ENCODE measurements at regions not wholly inside any gene's neighbourhood (a gene's known extent, or its start where the extent isn't known, plus 50 kb on each side); places are given as distances from the start of the nearest gene placed in this dataset.

GRCh38 chr12:77645966-77646598, 184.6 kb upstream of the NAV3 start:
- no peak overlapping the region for H3K4me3 Mint-ChIP-seq
- no peaks in the 10 kb centered on the region for H3K27me3 Mint-ChIP-seq
- peaks cover 11% of the 10 kb centered on the region for H3K9me3 Mint-ChIP-seq
- DNase-seq (ENCODE audit: low spot score in 2 of 2) (no peak), ATAC-seq (replicated peaks; ENCODE audit: extremely low read depth, poor library complexity, severe bottlenecking) (no peak)
- H3K36me3 Mint-ChIP-seq (ENCODE audit: insufficient read depth): no peaks in the 10 kb centered on the region
- H3K4me1 Mint-ChIP-seq: no peaks in the 10 kb centered on the region
- H3K27ac Mint-ChIP-seq (ENCODE audit: low read depth): no peak overlapping the region

- Mint-ChIP-seq H3K27ac (ENCODE audit: low read depth) (no peak overlapping the region), H3K27me3 (no peaks in the 10 kb centered on the region), H3K4me3 (no peak overlapping the region), H3K36me3 (ENCODE audit: insufficient read depth) (no peaks in the 10 kb centered on the region), H3K9me3 (peaks cover 9% of the 10 kb centered on the region), H3K4me1 (no peaks in the 10 kb centered on the region)
- DNase-seq (ENCODE audit: low spot score in 2 of 2) (no peak), ATAC-seq (replicated peaks; ENCODE audit: extremely low read depth, poor library complexity, severe bottlenecking) (no peak)
Measured at GRCh38 chr12:77644915-77645605, 185.6 kb upstream of the NAV3 start.

- H3K4me1 Mint-ChIP-seq: no peaks in the 10 kb centered on the region
- ATAC-seq (replicated peaks; ENCODE audit: extremely low read depth, poor library complexity, severe bottlenecking) (no peak), DNase-seq (ENCODE audit: low spot score in 2 of 2) (no peak)
- H3K9me3 Mint-ChIP-seq: peaks cover 10% of the 10 kb centered on the region
- no peak overlapping the region for H3K27ac Mint-ChIP-seq (ENCODE audit: low read depth)
- H3K27me3 Mint-ChIP-seq: no peaks in the 10 kb centered on the region
- H3K36me3 Mint-ChIP-seq (ENCODE audit: insufficient read depth): no peaks in the 10 kb centered on the region
- no peak overlapping the region for H3K4me3 Mint-ChIP-seq
Measured at GRCh38 chr12:77642246-77642645, 188.4 kb upstream of the NAV3 start.

- no peaks in the 10 kb centered on the region for H3K36me3 Mint-ChIP-seq (ENCODE audit: insufficient read depth)
- H3K9me3 Mint-ChIP-seq: peaks cover 10% of the 10 kb centered on the region
- H3K27me3 Mint-ChIP-seq: no peaks in the 10 kb centered on the region
- ATAC-seq (replicated peaks; ENCODE audit: extremely low read depth, poor library complexity, severe bottlenecking) (no peak), DNase-seq (ENCODE audit: low spot score in 2 of 2) (no peak)
- no peak overlapping the region for H3K27ac Mint-ChIP-seq (ENCODE audit: low read depth)
- no peak overlapping the region for H3K4me3 Mint-ChIP-seq
- no peaks in the 10 kb centered on the region for H3K4me1 Mint-ChIP-seq
Measured at GRCh38 chr12:77640356-77640755, 190.3 kb upstream of the NAV3 start.

GRCh38 chr12:77630790-77631445, 199.8 kb upstream of the NAV3 start:
- peaks cover 13% of the 10 kb centered on the region for H3K9me3 Mint-ChIP-seq
- no peak overlapping the region for H3K27ac Mint-ChIP-seq (ENCODE audit: low read depth)
- H3K36me3 Mint-ChIP-seq (ENCODE audit: insufficient read depth): no peaks in the 10 kb centered on the region
- no peaks in the 10 kb centered on the region for H3K27me3 Mint-ChIP-seq
- no peak for ATAC-seq (replicated peaks; ENCODE audit: extremely low read depth, poor library complexity, severe bottlenecking)
- H3K4me1 Mint-ChIP-seq: no peaks in the 10 kb centered on the region
- DNase-seq (ENCODE audit: low spot score in 2 of 2): no peak
- H3K4me3 Mint-ChIP-seq: no peak overlapping the region

- DNase-seq (ENCODE audit: low spot score in 2 of 2) (no peak), ATAC-seq (replicated peaks; ENCODE audit: extremely low read depth, poor library complexity, severe bottlenecking) (no peak)
- Mint-ChIP-seq H3K27me3 (no peaks in the 10 kb centered on the region), H3K4me1 (no peaks in the 10 kb centered on the region), H3K4me3 (no peak overlapping the region), H3K9me3 (peaks cover 19% of the 10 kb centered on the region), H3K27ac (ENCODE audit: low read depth) (no peak overlapping the region), H3K36me3 (ENCODE audit: insufficient read depth) (no peaks in the 10 kb centered on the region)
Measured at GRCh38 chr12:77630344-77630743, 200.3 kb upstream of the NAV3 start.

- Mint-ChIP-seq H3K27me3 (no peaks in the 10 kb centered on the region), H3K4me3 (no peak overlapping the region), H3K9me3 (peaks cover 24% of the 10 kb centered on the region), H3K4me1 (no peaks in the 10 kb centered on the region), H3K27ac (ENCODE audit: low read depth) (no peak overlapping the region), H3K36me3 (ENCODE audit: insufficient read depth) (no peaks in the 10 kb centered on the region)
- DNase-seq (ENCODE audit: low spot score in 2 of 2) (no peak), ATAC-seq (replicated peaks; ENCODE audit: extremely low read depth, poor library complexity, severe bottlenecking) (no peak)
Measured at GRCh38 chr12:77629141-77629540, 201.6 kb upstream of the NAV3 start.

GRCh38 chr12:77625441-77625840, 205.3 kb upstream of the NAV3 start:
- no peaks in the 10 kb centered on the region for H3K27me3 Mint-ChIP-seq
- H3K4me1 Mint-ChIP-seq: no peaks in the 10 kb centered on the region
- no peaks in the 10 kb centered on the region for H3K36me3 Mint-ChIP-seq (ENCODE audit: insufficient read depth)
- H3K9me3 Mint-ChIP-seq: peaks cover 30% of the 10 kb centered on the region
- H3K27ac Mint-ChIP-seq (ENCODE audit: low read depth): no peak overlapping the region
- DNase-seq (ENCODE audit: low spot score in 2 of 2) (no peak), ATAC-seq (replicated peaks; ENCODE audit: extremely low read depth, poor library complexity, severe bottlenecking) (no peak)
- no peak overlapping the region for H3K4me3 Mint-ChIP-seq

GRCh38 chr12:77619425-77619824, 211.3 kb upstream of the NAV3 start:
- H3K4me3 Mint-ChIP-seq: no peak overlapping the region
- no peak overlapping the region for H3K27ac Mint-ChIP-seq (ENCODE audit: low read depth)
- no peak for DNase-seq (ENCODE audit: low spot score in 2 of 2)
- H3K9me3 Mint-ChIP-seq: peaks cover 15% of the 10 kb centered on the region
- peaks cover 2% of the 10 kb centered on the region for H3K36me3 Mint-ChIP-seq (ENCODE audit: insufficient read depth)
- ATAC-seq (replicated peaks; ENCODE audit: extremely low read depth, poor library complexity, severe bottlenecking): no peak
- no peaks in the 10 kb centered on the region for H3K4me1 Mint-ChIP-seq
- H3K27me3 Mint-ChIP-seq: no peaks in the 10 kb centered on the region

- Mint-ChIP-seq H3K4me3 (no peak overlapping the region), H3K27ac (ENCODE audit: low read depth) (no peak overlapping the region), H3K4me1 (no peaks in the 10 kb centered on the region), H3K36me3 (ENCODE audit: insufficient read depth) (peaks cover 2% of the 10 kb centered on the region), H3K9me3 (peaks cover 12% of the 10 kb centered on the region), H3K27me3 (no peaks in the 10 kb centered on the region)
- ATAC-seq (replicated peaks; ENCODE audit: extremely low read depth, poor library complexity, severe bottlenecking) (no peak), DNase-seq (ENCODE audit: low spot score in 2 of 2) (no peak)
Measured at GRCh38 chr12:77617818-77618217, 212.9 kb upstream of the NAV3 start.

GRCh38 chr12:77615332-77615731, 215.4 kb upstream of the NAV3 start:
- Mint-ChIP-seq H3K27ac (ENCODE audit: low read depth) (no peak overlapping the region), H3K9me3 (peaks cover 21% of the 10 kb centered on the region), H3K4me3 (no peak overlapping the region), H3K4me1 (no peaks in the 10 kb centered on the region), H3K36me3 (ENCODE audit: insufficient read depth) (peaks cover 2% of the 10 kb centered on the region), H3K27me3 (no peaks in the 10 kb centered on the region)
- DNase-seq (ENCODE audit: low spot score in 2 of 2) (no peak), ATAC-seq (replicated peaks; ENCODE audit: extremely low read depth, poor library complexity, severe bottlenecking) (no peak)

GRCh38 chr12:77613411-77613810, 217.3 kb upstream of the NAV3 start:
- H3K4me3 Mint-ChIP-seq: no peak overlapping the region
- no peaks in the 10 kb centered on the region for H3K27me3 Mint-ChIP-seq
- DNase-seq (ENCODE audit: low spot score in 2 of 2) (no peak), ATAC-seq (replicated peaks; ENCODE audit: extremely low read depth, poor library complexity, severe bottlenecking) (no peak)
- H3K9me3 Mint-ChIP-seq: peaks cover 18% of the 10 kb centered on the region
- H3K4me1 Mint-ChIP-seq: no peaks in the 10 kb centered on the region
- no peaks in the 10 kb centered on the region for H3K36me3 Mint-ChIP-seq (ENCODE audit: insufficient read depth)
- no peak overlapping the region for H3K27ac Mint-ChIP-seq (ENCODE audit: low read depth)

GRCh38 chr12:77610446-77610845, 220.2 kb upstream of the NAV3 start:
- Mint-ChIP-seq H3K4me3 (no peak overlapping the region), H3K36me3 (ENCODE audit: insufficient read depth) (no peaks in the 10 kb centered on the region), H3K27ac (ENCODE audit: low read depth) (no peak overlapping the region), H3K9me3 (peaks cover 18% of the 10 kb centered on the region), H3K27me3 (no peaks in the 10 kb centered on the region), H3K4me1 (no peaks in the 10 kb centered on the region)
- no peak for DNase-seq (ENCODE audit: low spot score in 2 of 2)
- ATAC-seq (replicated peaks; ENCODE audit: extremely low read depth, poor library complexity, severe bottlenecking): no peak
